ENCODE measurements at regions not wholly inside any gene's neighbourhood (a gene's known extent, or its start where the extent isn't known, plus 50 kb on each side); places are given as distances from the start of the nearest gene placed in this dataset.

DNA sequence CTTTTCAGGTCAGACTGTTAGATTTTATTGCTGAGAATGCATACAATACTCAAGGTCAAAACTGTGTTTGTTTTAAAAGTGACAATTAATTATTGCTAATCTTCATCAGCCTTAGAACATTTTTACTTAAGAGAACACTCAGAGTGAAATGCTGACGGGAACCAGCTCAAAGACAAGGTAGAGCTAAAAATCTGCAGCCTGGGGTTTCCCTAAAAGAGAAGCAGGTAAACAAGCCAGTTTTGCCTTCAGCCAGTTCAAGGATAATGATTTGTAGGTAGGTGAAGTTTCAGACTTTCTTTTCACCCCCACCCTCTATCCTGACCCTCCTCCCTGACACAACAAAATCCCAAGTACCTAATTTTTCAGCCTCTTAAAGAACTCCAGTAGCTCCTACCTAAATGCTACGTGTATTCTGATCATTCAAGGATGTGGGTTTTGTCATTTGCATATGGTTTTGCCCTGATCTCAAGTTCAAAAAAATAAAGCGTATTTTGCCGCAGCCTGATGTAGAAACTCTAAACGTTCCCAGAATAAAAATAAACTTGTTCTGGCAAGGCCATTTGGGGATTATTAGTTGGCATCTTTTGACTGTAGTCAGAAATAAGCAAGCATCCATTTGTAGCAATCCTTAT lies 407.2 kb downstream of the EFNA5 start:
- peak; percentile 38 for DNase-seq (ENCODE audit: low read depth)

DNA sequence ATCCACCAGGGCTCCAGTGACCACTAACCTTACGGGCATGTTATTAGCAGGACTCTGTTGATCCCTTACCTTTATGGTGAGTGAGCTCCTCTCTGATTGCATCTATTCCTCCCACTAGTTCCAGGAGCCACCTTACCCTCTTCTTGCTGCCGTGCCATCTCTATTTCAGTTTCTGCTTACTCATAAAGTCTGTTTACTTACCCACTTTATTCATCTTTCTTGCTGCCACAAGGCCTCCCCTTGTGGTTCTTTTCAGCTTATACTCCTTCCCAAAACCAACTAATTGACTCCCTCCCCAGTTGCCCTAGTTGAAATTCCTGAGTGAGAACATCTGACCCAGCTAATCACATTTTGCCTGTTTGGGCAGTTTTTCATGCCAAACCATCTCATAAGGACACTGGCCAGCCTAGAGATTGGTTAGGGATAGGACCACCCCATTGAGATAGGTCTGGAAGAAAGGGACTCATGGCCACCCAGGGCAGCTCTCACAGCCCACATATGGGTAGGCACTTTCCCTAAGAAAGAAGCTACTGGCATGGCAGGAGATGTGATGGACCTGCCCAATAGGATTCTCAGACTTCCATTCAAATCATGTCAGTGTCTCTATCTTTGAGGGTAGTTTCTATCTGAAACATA lies 412.7 kb downstream of the EFNA5 start:
- peak; percentile 51 for DNase-seq (ENCODE audit: low read depth)

DNA sequence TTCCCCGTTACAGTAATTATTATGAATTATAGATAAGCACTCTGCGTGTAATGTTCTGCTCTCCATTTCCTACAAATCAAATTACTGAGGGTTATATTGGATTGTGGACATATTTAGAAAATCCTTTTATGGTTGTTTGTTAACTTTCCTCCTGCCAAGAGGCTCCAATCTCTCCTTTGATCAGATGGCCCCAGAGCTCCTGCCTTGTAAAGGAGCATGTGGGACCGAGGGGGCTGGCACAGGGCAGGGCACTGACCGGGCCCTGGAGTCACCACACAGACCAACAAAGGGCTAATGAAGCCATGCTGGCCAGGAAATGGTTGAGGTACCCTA lies 415.9 kb downstream of the EFNA5 start:
- no peak for DNase-seq (ENCODE audit: low read depth)

DNA sequence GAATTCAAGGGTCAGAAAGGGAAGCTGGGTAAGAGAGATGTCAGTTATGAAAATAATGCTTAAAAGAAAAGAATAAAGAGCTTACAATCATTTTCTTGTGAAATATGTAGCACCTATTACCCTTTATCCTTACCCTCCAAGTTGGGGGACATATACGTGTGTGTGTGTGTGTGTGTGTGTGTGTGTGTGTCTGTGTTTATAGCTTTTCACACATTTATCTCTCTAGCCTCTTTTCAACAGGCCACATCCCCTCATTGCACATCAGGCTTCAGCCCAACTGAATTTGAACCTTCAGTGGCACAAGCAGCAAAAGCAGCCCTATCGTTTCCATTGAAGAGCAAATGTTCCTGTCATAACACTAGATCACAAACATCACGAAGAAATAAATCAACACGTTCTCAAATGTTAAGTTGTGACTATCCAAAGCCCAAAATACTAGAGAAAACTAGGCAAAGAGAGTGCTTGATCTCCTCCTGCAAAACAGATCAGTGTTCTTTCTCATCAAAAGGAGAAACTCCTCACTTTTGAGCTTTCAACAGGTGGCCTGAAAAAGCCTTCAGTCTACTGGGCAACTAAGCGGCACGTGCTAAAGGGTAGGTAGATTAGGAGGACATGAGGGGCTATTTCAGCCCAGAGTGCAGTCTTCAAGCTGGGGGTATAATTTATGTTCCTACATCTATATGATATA lies 416.4 kb downstream of the EFNA5 start:
- no peak for DNase-seq (ENCODE audit: low read depth)

DNA sequence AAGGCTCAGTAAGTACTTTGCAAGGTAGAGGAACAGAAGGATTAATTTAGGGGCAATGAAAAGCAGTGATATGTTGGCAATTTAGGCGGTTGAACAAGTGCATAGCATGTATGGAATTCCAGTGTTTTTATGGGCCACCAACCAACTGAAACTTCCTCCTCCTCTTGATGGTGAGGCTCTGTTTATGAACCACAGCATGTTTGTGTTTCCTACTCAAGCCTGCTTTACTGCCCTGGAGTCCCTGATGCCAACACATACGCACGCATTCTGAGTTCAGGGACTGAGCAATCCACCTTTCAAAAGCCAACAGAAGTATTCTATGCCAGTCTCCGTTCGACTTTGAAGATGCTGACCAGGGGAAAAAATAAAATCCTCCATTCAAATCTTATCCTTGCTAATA lies 417.5 kb downstream of the EFNA5 start:
- peak; percentile 43 for DNase-seq (ENCODE audit: low read depth)

DNA sequence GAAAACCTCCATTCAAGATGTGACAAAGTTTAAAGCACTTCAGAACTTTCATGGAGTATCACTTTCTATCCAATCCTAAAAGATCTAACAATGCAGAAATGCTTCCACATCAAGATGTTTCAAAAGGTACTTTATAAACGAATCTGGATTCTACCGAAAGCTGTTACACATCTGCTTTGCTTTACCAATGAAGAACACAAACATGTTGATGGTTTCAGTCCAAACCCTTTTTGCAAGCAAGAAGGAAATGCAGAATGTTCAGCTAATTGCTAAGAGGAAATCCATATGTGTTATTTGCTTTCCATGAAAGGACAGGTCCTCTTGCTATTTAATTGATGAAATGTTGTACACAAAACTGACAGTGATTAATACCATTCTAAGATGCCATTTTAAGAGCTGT lies 419.6 kb downstream of the EFNA5 start:
- DNase-seq (ENCODE audit: low read depth) = peak; percentile 31

DNA sequence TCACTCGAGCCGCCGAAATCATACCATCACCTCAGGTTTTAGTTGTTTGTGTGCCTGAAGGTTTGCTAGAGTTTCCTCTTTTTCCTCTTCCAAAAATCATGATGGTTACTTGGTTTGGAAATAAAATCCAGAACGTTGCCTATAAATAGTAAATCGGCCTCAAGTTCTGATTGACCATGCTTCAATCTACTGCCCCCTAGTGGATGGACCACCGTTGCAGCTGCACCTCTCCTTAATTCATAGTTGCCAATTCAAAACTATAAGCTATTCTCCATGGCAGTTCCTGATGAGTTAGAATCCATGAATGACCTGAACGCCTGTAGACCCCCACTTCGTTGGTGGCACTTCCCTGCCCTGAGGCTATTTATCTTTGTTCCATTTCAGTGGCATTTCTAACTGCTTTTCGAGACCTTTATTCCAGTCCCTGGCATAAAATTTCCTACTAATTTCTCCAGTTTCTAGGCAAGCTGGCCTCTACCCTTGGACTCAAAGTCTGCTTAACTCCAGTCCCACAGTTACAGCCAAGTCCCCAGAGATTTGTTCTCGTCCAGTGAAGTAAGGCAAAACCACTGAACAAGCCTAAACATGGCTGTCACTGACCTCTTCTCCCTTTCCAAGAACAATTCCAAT lies 422.6 kb downstream of the EFNA5 start:
- DNase-seq (ENCODE audit: low read depth) = peak; percentile 36

DNA sequence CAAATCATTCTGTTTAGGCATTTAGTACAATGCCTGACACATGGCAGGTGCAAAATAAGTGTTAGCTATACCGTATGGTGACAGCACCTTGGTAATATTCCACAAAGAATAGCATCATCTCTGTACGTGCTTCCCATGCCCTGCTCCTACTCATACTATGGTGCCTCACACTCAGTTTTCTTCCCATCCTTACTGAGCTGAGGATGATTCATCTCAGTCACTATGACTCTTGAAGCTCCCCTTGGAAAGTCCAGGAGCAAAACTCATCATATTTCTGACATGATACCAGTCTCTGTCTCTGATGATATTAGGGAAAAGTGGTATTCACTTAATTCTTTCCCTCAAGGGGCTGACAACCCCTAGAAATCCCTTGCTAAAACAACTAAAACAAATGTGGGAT lies 423.3 kb downstream of the EFNA5 start:
- DNase-seq (ENCODE audit: low read depth) = no peak

DNA sequence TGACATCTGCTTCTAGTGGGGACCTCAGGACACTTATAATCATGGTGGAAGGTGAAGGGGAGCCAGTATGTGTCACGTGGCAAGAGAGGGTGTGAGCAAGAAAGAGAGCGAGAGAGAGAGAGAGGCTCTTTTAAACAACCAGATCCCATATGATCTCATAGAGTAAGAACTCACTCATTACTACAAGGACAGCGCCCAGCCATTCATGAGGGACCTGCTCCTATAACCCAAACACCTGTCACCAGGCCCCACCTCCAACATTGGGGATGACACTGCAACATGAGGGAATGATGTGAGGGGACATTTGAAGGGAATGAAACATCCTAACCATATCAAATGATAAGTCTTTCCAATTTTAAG lies 427.5 kb downstream of the EFNA5 start:
- DNase-seq (ENCODE audit: low read depth) = no peak

DNA sequence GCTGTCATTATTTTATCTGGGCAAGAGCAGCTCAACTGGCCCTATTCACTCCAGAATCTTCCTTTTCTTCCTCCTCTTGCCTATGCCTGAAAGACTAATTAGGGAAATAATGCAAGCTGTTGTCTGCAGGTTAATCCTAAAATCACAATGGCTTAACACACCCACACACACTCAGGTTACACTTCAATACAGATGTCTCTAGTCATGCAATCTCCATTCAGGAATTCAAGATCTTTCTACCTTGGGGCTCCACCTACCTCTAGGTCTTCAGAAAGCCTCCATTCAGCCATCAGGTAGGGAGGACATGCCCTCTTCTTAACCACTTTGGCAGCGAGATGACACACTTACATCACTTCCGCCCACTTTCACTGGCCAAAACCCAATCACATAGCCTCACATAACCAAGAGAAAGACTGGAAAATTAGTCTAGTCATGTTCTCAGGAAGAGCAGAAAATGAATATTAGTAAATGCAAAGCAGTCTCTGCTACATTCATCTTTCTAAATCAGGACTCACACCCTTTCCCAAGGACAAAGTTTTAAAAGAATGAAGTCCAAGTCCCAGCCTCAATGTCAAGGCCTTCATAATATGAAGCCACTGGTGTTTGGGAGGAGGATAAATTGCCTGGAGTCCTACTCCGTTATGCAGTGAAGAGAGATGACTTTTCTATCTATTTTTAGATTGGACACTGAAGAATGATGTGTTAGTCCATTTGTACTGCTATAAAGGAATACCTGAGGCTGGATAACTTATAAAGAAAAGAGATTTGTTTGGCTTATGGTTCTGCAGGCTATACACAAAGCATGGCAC lies 428.1 kb downstream of the EFNA5 start:
- DNase-seq (ENCODE audit: low read depth) = no peak

DNA sequence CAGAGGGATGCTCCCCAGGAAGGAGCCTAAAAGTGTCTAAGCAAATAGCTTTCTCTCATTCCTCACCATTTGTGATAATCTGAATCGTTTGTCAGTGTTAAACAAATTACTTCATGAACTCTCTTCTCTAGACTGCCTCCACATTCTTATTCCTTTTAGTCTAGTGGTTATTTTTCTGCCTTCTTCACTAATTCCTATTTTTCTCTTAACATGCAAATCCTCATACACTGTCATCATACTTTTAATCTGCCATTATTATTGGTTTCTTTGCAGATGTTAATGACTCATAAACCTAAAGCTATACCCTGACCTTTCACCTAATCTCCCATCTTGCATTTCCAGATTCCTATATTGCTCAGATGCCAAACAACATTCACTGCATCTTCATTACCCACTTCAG lies 428.9 kb downstream of the EFNA5 start:
- no peak for DNase-seq (ENCODE audit: low read depth)

DNA sequence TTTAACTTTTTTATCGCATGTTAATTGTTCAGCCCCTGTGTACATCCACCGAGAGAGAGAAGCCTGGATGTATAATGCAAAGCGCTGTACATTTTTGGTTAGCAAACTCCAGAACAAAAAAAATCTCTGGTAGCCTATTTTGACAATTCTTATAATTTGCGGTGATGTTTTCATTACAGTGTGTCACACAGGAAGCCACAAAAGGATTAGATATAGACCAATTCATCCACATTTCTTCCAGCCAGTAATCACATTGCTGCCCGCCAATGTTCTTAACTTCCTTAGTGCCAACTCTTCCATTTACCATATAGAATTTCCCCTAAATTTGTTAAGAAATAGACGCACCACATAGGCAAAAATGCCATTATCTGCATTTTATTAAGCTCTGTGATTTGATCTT lies 435.6 kb downstream of the EFNA5 start:
- DNase-seq (ENCODE audit: low read depth) = no peak

DNA sequence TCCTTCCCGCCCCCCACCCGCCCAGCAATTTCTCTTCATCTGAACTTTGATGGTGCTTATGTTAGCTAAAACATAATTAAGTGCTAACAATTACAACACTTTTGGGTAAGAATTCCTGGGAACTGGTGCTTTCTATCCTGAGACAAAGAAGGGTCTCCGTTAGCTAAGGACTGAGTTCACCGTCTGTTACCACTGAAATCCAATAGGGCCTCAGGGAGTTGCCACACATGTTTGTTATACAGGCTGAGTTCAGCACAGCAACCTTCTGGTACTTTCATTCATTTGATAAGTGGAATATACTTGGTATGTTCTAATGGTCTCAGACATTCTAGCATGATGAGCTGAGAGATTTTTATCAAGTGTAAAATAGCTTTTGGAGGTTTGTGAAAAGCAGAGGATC lies 437.9 kb downstream of the EFNA5 start:
- no peak for DNase-seq (ENCODE audit: low read depth)

DNA sequence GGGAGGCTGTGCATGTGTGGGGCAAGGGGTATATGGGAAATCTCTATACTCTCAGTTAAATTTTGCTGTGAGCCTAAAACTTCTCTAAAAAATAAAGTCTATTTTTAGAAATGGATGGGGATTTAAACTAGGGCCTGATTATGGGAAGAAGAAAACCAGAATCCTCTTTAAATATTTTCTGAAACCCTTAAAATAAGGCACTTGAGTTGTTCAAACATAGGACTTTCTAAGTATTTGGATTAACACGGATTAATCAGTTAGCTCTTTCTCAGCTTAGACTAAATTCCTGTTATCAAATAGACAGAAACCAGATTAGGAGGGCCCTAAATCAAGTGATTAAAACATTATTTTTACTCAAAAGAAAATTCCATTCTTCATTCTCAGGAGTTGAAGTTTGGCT lies 438.4 kb downstream of the EFNA5 start:
- DNase-seq (ENCODE audit: low read depth) = no peak

DNA sequence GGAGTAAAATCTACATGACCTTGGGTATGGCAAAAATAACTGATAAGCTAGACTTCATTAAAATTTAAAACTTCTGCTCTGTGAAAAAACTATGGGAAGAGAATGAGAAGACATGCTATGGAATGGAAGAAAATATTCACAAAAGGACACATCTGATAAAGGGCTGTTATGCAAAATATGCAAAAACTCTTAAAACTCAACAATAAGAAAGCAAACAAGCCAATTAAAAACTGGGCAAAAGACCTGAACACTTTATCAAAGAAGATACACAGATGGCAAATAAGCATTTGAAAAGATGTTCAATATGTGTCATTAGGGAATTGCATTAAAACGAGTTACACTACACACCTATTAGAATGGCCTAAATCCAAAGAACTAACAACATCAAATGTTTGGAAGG lies 439.5 kb downstream of the EFNA5 start:
- no peak for DNase-seq (ENCODE audit: low read depth)

DNA sequence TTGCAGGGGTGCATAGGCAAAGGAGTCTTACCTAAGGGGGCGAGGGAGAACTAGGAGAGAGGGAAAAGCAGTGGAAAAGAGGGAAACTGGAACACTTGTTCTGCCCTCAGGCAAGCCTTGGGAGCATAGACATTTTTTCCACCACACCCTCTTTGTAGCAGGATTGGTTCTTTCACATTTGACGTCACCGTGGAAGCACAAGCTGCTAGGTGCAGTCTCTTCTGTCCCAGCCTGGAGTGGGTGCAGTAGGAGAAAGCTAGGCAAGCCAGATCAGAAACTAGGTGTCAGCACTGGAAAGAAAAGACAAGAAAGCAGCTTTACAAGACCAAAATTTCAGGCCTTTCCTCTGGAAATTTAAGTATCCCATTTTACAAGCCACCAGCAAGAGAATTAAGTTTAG lies 440.4 kb downstream of the EFNA5 start:
- DNase-seq (ENCODE audit: low read depth) = no peak

DNA sequence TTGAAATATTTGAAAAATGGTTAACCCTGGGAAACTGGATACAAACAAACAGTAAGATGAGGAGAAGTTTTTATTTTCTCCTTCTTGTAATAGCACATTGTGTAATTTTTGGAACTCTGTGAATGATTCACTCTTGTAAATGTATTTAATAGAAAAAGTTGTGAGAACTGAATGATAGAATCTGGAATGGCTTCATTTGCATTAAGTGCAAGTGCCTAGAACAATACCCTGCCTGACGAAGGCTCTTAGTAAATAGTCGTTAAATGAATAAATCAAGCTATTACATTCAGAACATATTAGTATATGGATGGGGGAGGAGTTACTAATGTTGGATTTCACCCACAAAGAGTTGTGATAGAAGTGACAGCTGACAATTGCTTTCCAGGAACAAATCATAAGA lies 442.5 kb downstream of the EFNA5 start:
- DNase-seq (ENCODE audit: low read depth) = no peak

DNA sequence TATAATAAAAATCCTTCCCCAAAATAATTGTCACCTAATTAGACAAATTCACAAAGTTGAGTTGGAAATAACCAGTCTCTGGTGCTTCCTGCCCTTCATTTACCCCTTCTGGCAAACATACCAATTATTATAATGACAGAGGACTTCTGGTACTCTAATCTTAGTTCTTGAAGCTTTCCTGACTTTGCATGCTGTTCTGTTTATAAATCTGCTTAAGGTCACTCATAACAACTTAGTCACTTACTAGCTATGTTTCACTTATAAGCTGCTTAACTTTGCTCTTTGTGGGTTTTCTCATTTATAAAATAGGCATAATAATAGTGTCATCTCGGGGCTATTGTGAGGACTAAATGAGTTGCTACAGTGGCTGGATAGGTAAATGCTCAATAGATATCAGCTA lies 446.5 kb downstream of the EFNA5 start:
- no peak for DNase-seq (ENCODE audit: low read depth)

DNA sequence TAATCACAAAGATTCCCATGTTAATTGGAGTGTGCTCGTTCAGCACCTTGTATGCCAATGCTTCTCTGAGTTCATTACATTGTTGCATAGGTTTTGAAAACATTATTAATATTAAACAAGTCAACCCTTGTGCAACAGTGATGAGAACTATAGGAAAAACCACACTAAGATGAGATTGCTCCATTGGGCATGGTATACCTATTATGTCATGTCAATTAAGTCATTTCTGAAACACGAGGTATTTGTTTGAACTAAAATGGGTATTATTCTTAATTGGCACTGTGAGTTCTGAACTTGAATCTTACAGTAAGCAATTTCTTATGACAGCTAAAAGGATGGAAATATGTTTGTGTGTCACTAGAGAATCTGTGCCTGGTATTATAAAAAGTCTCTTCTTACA lies 447.7 kb downstream of the EFNA5 start:
- DNase-seq (ENCODE audit: low read depth) = no peak

DNA sequence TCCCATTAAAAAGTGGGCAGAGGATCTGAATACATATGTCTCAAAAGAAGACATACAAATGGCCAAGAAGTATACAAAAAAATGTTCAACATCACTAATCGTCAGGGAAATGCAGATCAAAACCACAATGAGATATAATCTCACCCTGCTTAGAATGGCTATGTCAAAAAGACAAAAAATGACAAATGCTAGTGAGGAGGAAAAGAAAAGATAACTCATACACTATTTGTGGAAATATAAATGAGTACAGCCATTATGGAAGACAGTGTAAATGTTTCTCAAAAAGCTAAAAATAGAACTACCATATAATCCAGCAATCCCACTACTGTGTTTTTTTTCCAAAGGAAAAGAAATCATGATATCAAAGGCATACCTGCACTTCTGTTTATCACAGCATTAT lies 450.7 kb downstream of the EFNA5 start:
- DNase-seq (ENCODE audit: low read depth) = no peak

DNA sequence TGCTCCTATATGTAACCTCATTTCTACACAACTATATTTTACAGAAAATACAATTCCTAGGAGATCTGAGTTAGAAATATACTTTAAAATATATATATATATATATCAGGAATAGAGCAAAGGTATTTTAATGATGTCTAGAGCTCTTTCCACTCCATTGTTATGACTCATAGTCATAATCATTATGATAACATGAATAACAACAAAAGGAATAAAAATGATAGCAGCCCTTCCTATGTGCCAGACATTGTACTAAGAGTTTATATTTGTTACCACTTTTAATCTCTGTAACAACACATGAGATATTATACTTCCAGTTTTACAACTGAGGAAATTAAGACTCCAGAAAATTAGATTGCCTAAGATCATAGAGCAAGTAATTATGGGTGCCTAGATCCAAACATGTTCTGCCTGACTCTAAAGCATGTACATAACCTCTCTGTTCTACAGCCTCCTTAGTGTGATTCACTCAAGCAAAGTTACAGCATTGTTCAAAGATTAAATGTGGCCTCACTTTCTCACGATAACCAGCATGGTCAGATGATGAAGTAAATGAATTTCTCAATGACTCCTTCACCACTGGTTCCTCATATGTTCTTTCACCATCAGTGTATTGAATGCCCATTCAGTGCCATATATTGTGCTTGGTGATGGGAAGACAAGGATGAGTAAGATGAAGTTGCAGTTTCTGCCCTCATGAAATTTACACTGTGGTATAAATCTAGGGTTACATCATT lies 452.1 kb downstream of the EFNA5 start:
- peak; percentile 59 for DNase-seq (ENCODE audit: low read depth)

DNA sequence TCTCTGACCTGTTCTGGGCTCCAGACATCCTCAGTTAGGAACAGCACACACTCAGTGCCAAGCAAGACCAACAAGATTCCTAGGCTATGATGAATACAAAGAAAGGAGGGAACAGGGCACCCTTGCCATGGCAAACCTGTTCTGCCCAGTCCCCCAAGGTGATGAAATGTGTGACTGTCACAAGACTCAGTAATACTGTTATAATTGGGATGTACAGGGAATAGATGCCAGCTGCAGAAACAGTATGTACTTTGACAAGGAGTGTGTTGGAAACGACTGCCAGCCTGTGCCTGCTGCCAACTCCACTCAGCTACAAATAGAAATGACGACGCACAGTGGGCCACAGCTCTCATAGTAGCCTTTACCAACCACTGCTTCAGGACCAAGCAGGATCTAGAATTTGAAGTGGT lies 453.0 kb downstream of the EFNA5 start:
- no peak for DNase-seq (ENCODE audit: low read depth)

Data from fibroblast of gingiva (primary cell).